GM18951 (cell line): ENCODE measurements at regions not wholly inside any gene's neighbourhood (a gene's known extent, or its start where the extent isn't known, plus 50 kb on each side); places are given as distances from the start of the nearest gene placed in this dataset.
"Not testable (repeated sequence)": the region's sequence is repeated elsewhere in the genome, so short reads cannot be mapped to it uniquely, and the experiment has no call there.

Experiments used
- POLR2A ChIP-seq: IDR thresholded peaks from 4 replicates; pipeline ENCODE4 v1.6.1; 2011; ENCODE audit warnings: mild to moderate bottlenecking; ENCODE audit not compliant: insufficient read length, insufficient read depth; ENCODE audit errors: extremely low read depth
- in situ Hi-C: fragments of 300-500 bp; cut with MboI; formaldehyde crosslinking; loops from one replicate; pipeline ENCODE4 v1.12.0; 2022; ENCODE audit warnings: low sequenced_read_pairs, mixed read lengths, inconsistent platforms; ENCODE audit not compliant: unreplicated experiment

DNA sequence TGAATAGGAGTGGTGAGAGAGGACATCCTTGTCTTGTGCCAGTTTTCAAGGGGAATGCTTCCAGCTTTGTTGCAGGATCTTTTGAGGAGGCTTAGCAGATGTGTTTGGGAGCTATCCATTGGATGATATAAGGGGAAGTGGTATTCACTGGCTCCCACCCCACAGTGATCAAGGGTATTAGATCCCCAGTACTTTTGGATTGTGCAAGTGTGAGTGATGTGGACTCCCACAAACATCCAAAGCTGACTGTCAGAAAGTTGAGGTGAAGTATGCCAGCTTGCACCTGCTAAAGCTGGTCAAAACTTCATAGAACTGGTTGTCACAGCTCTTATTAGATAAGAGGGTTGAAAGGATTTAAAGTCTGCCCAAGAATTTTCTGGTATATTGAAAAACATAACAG, 110.1 kb upstream of the BTG1 start:
- no peak for TF ChIP-seq POLR2A
- in situ Hi-C loops, result no loop called here

GRCh38 chr12:92253301-92253700, 107.7 kb upstream of the BTG1 start:
- TF ChIP-seq POLR2A, result no peak
- in situ Hi-C loops, result no loop called here

DNA sequence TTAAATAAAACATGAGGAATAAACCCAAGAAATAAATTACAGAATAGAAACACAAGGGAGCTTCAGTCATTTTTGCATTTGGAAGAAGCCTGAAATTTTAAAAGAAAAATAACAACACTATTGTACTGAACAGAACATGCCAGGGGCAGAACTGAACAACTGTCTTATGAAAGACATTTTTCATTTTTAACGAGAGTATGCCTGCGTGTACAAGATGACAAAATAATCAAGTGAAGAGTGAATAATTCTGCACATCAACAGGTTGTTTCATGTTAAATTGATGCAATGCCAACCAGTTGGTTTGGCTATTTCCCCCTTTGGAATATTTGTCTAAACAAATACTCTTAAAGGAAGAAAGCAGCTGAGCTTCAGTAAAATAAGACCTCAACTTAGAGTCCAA, 103.3 kb upstream of the BTG1 start:
- no peak for TF ChIP-seq POLR2A
- in situ Hi-C loops, result no loop called here

DNA sequence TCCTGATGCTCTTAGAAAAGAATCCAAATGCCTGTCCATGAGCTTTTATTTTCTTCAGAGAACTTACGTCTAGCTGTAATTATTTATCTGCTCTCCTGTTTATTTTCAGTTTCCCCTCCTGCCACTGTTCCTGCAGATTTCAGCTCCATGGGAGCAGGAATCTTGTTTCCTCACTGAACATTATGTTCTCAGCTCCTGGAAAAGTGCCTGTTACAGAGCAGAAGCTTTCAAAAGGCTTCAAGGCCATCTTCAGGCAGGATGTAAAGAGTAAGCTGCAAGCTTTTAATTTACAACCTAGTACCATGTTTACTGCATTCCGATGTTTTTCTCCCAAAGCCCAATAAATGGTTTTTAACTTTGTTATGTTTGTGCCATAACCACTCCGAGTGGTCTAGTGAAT, 98.4 kb upstream of the BTG1 start:
- in situ Hi-C loops, result no loop called here

GRCh38 chr12:92242907-92243306, 97.3 kb upstream of the BTG1 start:
- in situ Hi-C loops, result no loop called here

More for the DNA sequence above, 98.4 kb upstream of the BTG1 start:
- TF ChIP-seq POLR2A, result no peak

DNA sequence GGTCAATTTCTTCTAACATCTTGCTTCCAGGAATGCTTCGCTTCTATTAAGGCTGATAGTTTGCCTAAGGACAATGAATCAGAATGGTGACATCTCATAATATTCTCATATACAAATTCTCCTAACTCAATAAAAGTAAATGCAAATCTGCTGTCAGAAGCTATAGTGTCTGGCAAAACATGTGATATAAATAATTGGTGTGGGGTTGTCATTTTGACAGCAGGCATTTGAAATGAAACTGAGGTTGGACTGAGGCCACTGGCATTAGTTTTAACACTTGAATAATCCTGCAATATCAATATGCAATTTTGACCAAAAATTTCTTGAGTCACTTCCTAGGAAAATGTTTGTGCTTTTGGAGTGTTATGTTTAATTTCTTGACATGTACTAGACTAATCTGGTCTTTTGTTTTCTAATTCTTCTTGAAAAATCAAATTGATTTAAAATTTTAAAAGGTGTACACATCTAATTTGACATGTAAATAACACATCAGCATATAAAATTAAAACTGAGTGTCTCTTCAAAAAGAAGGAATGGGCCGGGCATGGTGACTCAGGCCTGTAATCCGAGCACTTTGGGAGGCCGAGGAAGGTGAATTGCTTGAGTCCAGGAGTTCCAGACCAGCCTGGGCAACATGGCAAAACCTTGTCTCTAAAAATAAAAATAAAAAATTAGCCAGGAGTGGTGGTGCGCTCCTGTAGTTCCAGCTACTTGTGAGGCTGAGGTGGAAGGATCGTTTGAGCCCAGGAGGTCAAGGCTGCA, 92.3 kb upstream of the BTG1 start:
- in situ Hi-C loops, result no loop called here

More at GRCh38 chr12:92242907-92243306, 97.3 kb upstream of the BTG1 start:
- no peak for TF ChIP-seq POLR2A

GRCh38 chr12:92237262-92237661, 91.6 kb upstream of the BTG1 start:
- in situ Hi-C loops, result no loop called here
- no peak for TF ChIP-seq POLR2A

More for the DNA sequence above, 92.3 kb upstream of the BTG1 start:
- TF ChIP-seq POLR2A, result no peak

DNA sequence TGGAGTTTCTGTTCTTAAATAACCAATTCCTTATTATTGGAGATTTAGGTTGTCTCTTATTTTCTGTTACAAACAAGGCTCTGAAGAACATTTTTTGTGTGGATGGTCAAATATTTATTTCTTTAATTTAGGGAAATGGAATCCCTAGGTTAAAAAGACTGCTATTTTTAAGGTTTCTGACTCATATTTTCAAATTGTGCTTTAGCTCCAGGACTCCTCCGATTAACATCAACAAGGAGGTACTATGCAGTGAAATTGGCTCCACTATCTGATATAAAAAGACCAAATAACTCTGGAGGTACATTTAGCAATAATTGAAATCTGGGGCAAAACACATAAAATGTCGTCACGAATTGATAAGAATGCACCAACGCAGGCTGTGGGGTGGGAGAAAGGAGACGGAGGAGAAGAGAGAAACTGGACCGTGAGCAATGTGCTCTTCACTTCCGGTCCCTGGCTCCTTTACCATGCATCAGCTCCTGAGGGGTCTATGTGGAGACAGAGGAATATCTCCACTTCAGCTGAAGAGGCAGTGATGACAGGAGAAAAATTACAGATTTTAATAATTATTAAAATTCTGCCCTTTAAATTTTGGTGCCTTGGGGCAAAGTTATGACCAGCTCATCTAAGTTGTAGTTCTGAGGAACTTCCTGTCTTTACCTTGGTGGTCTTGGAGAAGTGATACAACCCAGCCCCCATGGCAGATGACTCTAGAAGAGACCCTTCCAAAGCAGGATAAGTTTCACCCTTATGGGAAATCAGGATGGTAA, 90.2 kb upstream of the BTG1 start:
- in situ Hi-C loops, result no loop called here
- TF ChIP-seq POLR2A, result no peak

DNA sequence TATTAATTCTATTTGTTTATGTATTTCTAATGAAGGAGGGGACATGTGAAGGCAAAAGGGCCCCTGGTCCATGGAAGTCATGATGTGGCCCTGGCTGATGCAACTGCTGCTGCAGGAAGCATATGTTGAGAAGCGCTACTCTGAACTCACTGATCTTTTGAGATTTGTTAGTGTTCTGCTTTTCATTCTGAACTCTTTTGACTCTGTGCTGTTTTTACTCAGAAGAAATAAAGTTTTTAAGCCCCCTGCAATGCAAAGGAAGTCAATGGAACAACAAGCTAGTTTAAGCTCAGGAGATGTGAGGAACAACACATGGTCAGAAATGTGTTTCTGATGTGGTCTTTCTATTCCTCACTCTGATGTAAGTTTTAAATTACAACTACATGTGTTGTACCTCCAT, 88.9 kb upstream of the BTG1 start:
- in situ Hi-C loops, result no loop called here

DNA sequence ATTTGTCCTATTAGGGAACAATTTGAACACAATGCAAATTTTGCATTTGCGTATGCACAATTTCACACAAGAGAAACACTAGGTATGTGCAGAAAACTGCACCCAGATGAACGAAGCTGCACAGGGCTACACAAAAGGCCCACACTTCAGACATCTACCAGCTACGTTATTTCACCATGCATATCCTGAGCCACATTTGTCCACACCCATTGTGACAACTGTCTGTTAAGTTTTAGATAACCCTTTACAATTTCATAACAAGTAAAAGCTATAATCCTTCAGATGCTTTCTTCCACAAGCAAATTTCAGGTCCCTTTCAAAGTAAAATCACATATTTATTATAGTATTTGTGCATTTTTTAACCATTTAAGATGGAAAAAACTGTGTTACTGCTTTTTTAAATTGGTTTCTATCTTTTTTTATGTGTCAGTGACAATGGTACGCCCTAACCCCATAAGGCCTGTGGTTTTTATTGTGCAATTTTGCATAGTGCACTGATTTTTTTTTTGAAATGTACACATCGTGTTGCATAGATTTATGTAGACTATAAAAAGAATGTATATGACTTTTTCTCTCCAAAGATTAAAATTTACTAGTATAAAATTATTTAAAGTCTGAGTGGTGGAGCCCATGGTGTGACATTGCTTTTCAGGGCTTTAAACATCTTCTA, 87.8 kb upstream of the BTG1 start:
- in situ Hi-C loops, result no loop called here
- TF ChIP-seq POLR2A, result no peak

More for the DNA sequence above, 88.9 kb upstream of the BTG1 start:
- TF ChIP-seq POLR2A, result no peak

DNA sequence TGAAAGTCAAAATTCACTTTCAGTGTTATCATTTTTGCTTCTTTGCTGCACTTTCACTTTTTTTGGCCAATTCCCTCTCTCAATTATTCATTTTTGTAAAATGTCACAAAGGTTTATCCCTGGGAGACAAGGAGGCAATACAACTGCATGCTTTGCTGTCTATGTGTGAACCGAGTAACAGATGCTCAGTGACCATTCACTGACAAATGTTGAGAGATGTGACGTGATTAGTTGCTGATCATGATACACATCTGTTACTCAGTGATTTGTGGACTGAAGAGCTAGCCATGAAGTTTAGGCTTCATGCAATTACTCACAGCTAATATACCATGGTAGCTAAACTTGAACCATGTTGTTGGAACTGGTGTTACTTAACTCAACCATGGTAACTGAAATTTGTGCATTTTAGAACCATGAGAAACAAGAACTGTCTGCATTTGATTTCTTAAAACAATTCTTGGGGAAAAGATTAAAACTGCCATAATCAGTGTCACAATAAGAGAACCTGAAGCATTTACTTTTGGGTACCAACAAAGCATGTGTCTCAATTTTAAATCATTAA, 86.8 kb upstream of the BTG1 start:
- in situ Hi-C loops, result not testable (repeated sequence)

GRCh38 chr12:92231945-92232344, 86.3 kb upstream of the BTG1 start:
- in situ Hi-C loops, result not testable (repeated sequence)

DNA sequence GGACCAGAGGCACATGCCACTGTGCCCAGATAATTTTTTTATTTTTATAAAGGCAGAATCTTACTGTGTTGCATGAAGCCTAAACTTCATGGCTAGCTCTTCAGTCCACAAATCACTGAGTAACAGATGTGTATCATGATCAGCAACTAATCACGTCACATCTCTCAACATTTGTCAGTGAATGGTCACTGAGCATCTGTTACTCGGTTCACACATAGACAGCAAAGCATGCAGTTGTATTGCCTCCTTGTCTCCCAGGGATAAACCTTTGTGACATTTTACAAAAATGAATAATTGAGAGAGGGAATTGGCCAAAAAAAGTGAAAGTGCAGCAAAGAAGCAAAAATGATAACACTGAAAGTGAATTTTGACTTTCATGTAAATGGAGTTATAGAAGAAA, 85.9 kb upstream of the BTG1 start:
- in situ Hi-C loops, result not testable (repeated sequence)
